ENCODE measurements at regions not wholly inside any gene's neighbourhood (a gene's known extent, or its start where the extent isn't known, plus 50 kb on each side); places are given as distances from the start of the nearest gene placed in this dataset.

- no peak for DNase-seq (ENCODE audit: low spot score)
Measured at GRCh38 chr14:39763402-39763890, 331.2 kb upstream of the FBXO33 start.

- no peak for DNase-seq (ENCODE audit: low spot score)
Measured at GRCh38 chr14:39762576-39763401, 330.6 kb upstream of the FBXO33 start.

GRCh38 chr14:39755269-39755878 lies 323.1 kb upstream of the FBXO33 start:
- no peak for DNase-seq (ENCODE audit: low spot score)

GRCh38 chr14:39740454-39740853 lies 308.2 kb upstream of the FBXO33 start:
- DNase-seq (ENCODE audit: low spot score) = no peak

GRCh38 chr14:39739796-39740195 lies 307.6 kb upstream of the FBXO33 start:
- DNase-seq (ENCODE audit: low spot score) = peak; percentile 49

GRCh38 chr14:39734306-39734705 lies 302.1 kb upstream of the FBXO33 start:
- no peak for DNase-seq (ENCODE audit: low spot score)

- DNase-seq (ENCODE audit: low spot score) = no peak
Measured at GRCh38 chr14:39733741-39734140, 301.5 kb upstream of the FBXO33 start.

- DNase-seq (ENCODE audit: low spot score) = no peak
Measured at GRCh38 chr14:39731912-39732311, 299.7 kb upstream of the FBXO33 start.

- DNase-seq (ENCODE audit: low spot score) = no peak
Measured at GRCh38 chr14:39726563-39726962, 294.3 kb upstream of the FBXO33 start.

- no peak for DNase-seq (ENCODE audit: low spot score)
Measured at GRCh38 chr14:39722547-39723273, 290.5 kb upstream of the FBXO33 start.

- no peak for DNase-seq (ENCODE audit: low spot score)
Measured at GRCh38 chr14:39716987-39717570, 284.8 kb upstream of the FBXO33 start.

GRCh38 chr14:39712293-39712999 lies 280.2 kb upstream of the FBXO33 start:
- DNase-seq (ENCODE audit: low spot score) = no peak

- peak; percentile 2 for DNase-seq (ENCODE audit: low spot score)
Measured at GRCh38 chr14:39704594-39704993, 272.4 kb upstream of the FBXO33 start.

GRCh38 chr14:39694341-39694740 lies 262.1 kb upstream of the FBXO33 start:
- DNase-seq (ENCODE audit: low spot score) = no peak

GRCh38 chr14:39683691-39684260 lies 251.5 kb upstream of the FBXO33 start:
- DNase-seq (ENCODE audit: low spot score) = no peak

GRCh38 chr14:39682582-39682981 lies 250.3 kb upstream of the FBXO33 start:
- no peak for DNase-seq (ENCODE audit: low spot score)

- DNase-seq (ENCODE audit: low spot score) = no peak
Measured at GRCh38 chr14:39681782-39682399, 249.7 kb upstream of the FBXO33 start.

- DNase-seq (ENCODE audit: low spot score) = no peak
Measured at GRCh38 chr14:39680777-39681176, 248.5 kb upstream of the FBXO33 start.

- DNase-seq (ENCODE audit: low spot score) = no peak
Measured at GRCh38 chr14:39673734-39674133, 241.5 kb upstream of the FBXO33 start.

GRCh38 chr14:39673270-39673711 lies 241.1 kb upstream of the FBXO33 start:
- peak; percentile 75 for DNase-seq (ENCODE audit: low spot score)

GRCh38 chr14:39668449-39668848 lies 236.2 kb upstream of the FBXO33 start:
- DNase-seq (ENCODE audit: low spot score) = no peak
